GM12878 (cell line): ENCODE measurements at regions not wholly inside any gene's neighbourhood (a gene's known extent, or its start where the extent isn't known, plus 50 kb on each side); places are given as distances from the start of the nearest gene placed in this dataset.

Experiments
- CBX5 ChIP-seq: sonication (generic); IDR thresholded peaks from 2 replicates; pipeline ENCODE4 v1.6.1; 2016; ENCODE audit warnings: low read depth, moderate library complexity, mild to moderate bottlenecking, inconsistent platforms
- CHD2 ChIP-seq: IDR thresholded peaks from 2 replicates; pipeline ENCODE4 v1.6.1; 2011; ENCODE audit warnings: low read depth, low read length, improper control_type of control experiment, borderline replicate concordance
- EGR1 ChIP-seq, 2 experiments: IDR thresholded peaks; 1 replicate in 1 of 2; 2 replicates in 1 of 2; pipeline ENCODE4 v1.6.1; 2011 to 2012; ENCODE audit warnings: low read depth in 2 of 2, low read length in 2 of 2, borderline replicate concordance in 1 of 2, mild to moderate bottlenecking in 1 of 2, moderate library complexity in 1 of 2
- HDGF ChIP-seq: fragments of 450-650 bp; IDR thresholded peaks from 2 replicates; pipeline ENCODE4 v1.6.1; 2016; ENCODE audit warnings: antibody characterized with exemption
- NBN ChIP-seq: fragments of 450-650 bp; IDR thresholded peaks from 2 replicates; pipeline ENCODE4 v1.6.1; 2016
- RFX5 ChIP-seq: IDR thresholded peaks from 2 replicates; pipeline ENCODE4 v1.6.1; 2011; ENCODE audit warnings: low read depth, low read length, improper control_type of control experiment
- STAT1 ChIP-seq: fragments of 450-650 bp; conservative IDR thresholded peaks from 2 replicates; pipeline ENCODE4 v1.6.1; 2014; ENCODE audit warnings: antibody characterized with exemption, mild to moderate bottlenecking
- TAF1 ChIP-seq: IDR thresholded peaks from 2 replicates; pipeline ENCODE4 v1.6.1; 2011; ENCODE audit warnings: mild to moderate bottlenecking, low read depth, low read length, borderline replicate concordance
- YY1 ChIP-seq: IDR thresholded peaks from 2 replicates; pipeline ENCODE4 v1.6.1; 2011; ENCODE audit warnings: low read depth, mild to moderate bottlenecking, low read length
- ZNF274 ChIP-seq: IDR thresholded peaks from one replicate; pipeline ENCODE4 v1.8.0; 2011; ENCODE audit not compliant: insufficient read length, insufficient read depth
- TF ChIP-seq, protein P1 (sequence below): IDR thresholded peaks from 2 replicates; pipeline ENCODE4 v1.6.1; 2012; ENCODE audit warnings: mild to moderate bottlenecking, low read depth, low read length
- TF ChIP-seq, protein P2 (sequence below), 3 experiments: IDR thresholded peaks in 2 of 3; conservative IDR thresholded peaks in 1 of 3; 2 replicates each; pipeline ENCODE4 v1.5.1; 2011; ENCODE audit warnings: low read depth in 3 of 3, low read length in 3 of 3, mild to moderate bottlenecking in 3 of 3, control low read depth in 2 of 3, moderate library complexity in 2 of 3, inconsistent platforms in 1 of 3, mixed read lengths in 1 of 3; ENCODE audit not compliant: control insufficient read depth in 2 of 3, insufficient read depth in 1 of 3; ENCODE audit errors: extremely low read depth in 1 of 3

DNA sequence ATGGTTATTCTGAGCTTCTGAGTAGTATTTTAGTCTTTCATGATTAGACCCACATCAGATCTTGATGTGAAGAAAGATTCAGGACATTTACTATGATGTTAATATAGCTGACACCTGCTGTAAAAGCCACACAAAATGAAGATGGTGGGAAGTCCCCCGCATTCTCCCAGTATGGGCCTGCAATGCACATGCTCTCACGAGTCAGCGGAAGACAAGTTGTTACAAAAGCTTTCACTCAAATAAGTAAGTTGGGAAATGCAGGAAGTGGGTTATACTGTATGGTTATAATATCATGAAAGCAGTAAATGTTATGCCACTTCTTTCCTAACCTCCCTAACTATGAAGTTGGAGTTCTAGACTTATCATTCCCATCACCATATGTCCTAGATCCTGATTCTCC lies 171.9 kb downstream of the KLF5 start:
- TF ChIP-seq YY1 (no peak), HDGF (no peak), CHD2 (no peak), EGR1 (IDR thresholded peaks at IDR 0.05; ENCODE audit: borderline replicate concordance in 1 of 2, low read depth in 2 of 2, low read length in 2 of 2) (no peak), STAT1 (no peak), TAF1 (no peak), NBN (no peak), CBX5 (no peak), RFX5 (no peak), ZNF274 (no peak)
- TF ChIP-seq, protein P1, sequence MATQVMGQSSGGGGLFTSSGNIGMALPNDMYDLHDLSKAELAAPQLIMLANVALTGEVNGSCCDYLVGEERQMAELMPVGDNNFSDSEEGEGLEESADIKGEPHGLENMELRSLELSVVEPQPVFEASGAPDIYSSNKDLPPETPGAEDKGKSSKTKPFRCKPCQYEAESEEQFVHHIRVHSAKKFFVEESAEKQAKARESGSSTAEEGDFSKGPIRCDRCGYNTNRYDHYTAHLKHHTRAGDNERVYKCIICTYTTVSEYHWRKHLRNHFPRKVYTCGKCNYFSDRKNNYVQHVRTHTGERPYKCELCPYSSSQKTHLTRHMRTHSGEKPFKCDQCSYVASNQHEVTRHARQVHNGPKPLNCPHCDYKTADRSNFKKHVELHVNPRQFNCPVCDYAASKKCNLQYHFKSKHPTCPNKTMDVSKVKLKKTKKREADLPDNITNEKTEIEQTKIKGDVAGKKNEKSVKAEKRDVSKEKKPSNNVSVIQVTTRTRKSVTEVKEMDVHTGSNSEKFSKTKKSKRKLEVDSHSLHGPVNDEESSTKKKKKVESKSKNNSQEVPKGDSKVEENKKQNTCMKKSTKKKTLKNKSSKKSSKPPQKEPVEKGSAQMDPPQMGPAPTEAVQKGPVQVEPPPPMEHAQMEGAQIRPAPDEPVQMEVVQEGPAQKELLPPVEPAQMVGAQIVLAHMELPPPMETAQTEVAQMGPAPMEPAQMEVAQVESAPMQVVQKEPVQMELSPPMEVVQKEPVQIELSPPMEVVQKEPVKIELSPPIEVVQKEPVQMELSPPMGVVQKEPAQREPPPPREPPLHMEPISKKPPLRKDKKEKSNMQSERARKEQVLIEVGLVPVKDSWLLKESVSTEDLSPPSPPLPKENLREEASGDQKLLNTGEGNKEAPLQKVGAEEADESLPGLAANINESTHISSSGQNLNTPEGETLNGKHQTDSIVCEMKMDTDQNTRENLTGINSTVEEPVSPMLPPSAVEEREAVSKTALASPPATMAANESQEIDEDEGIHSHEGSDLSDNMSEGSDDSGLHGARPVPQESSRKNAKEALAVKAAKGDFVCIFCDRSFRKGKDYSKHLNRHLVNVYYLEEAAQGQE = no peak
- TF ChIP-seq, protein P2, sequence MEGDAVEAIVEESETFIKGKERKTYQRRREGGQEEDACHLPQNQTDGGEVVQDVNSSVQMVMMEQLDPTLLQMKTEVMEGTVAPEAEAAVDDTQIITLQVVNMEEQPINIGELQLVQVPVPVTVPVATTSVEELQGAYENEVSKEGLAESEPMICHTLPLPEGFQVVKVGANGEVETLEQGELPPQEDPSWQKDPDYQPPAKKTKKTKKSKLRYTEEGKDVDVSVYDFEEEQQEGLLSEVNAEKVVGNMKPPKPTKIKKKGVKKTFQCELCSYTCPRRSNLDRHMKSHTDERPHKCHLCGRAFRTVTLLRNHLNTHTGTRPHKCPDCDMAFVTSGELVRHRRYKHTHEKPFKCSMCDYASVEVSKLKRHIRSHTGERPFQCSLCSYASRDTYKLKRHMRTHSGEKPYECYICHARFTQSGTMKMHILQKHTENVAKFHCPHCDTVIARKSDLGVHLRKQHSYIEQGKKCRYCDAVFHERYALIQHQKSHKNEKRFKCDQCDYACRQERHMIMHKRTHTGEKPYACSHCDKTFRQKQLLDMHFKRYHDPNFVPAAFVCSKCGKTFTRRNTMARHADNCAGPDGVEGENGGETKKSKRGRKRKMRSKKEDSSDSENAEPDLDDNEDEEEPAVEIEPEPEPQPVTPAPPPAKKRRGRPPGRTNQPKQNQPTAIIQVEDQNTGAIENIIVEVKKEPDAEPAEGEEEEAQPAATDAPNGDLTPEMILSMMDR (IDR thresholded peaks at IDR 0.05 in 2 of 3, conservative IDR thresholded peaks at IDR 0.05 in 1 of 3; ENCODE audit: control insufficient read depth in 2 of 3, extremely low read depth in 1 of 3, insufficient read depth in 1 of 3, low read depth in 3 of 3, low read length in 3 of 3) = no peak
